Smooth muscle cell (in vitro differentiated cells): ENCODE measurements at regions not wholly inside any gene's neighbourhood (a gene's known extent, or its start where the extent isn't known, plus 50 kb on each side); places are given as distances from the start of the nearest gene placed in this dataset.

Experiments
- DNase-seq: peaks from one replicate; lab custom pipeline; 2025; ENCODE audit not compliant: unreplicated experiment; lab: John Stamatoyannopoulos, UW
- H2AFZ ChIP-seq: fragments of 200-600 bp; sonication (generic); 2 replicates; pipeline ENCODE4 v1.6.0; 2016; ENCODE audit warnings: antibody characterized with exemption, low read depth, mild to moderate bottlenecking
- H3F3A ChIP-seq: fragments of 200-600 bp; sonication (generic); 2 replicates; pipeline ENCODE4 v1.6.0; 2017; ENCODE audit warnings: antibody characterized with exemption, low read depth
- H3K27ac ChIP-seq: fragments of 200-600 bp; sonication (generic); 2 replicates; pipeline ENCODE4 v1.5.1; 2016; ENCODE audit warnings: low read depth, mild to moderate bottlenecking
- H3K27me3 ChIP-seq: fragments of 200-600 bp; sonication (generic); 2 replicates; pipeline ENCODE4 v1.6.1; 2016; ENCODE audit warnings: low read depth, mild to moderate bottlenecking
- H3K36me3 ChIP-seq: fragments of 200-600 bp; sonication (generic); 2 replicates; pipeline ENCODE4 v1.5.1; 2016; ENCODE audit warnings: low read depth
- H3K4me1 ChIP-seq: fragments of 200-600 bp; sonication (generic); 2 replicates; pipeline ENCODE4 v1.5.1; 2016; ENCODE audit warnings: low read depth
- H3K4me2 ChIP-seq: fragments of 200-600 bp; sonication (generic); 2 replicates; pipeline ENCODE4 v1.6.0; 2016; ENCODE audit warnings: mild to moderate bottlenecking
- H3K4me3 ChIP-seq: fragments of 200-600 bp; sonication (generic); 2 replicates; pipeline ENCODE4 v1.5.1; 2016; ENCODE audit warnings: mild to moderate bottlenecking
- H3K79me2 ChIP-seq: fragments of 200-600 bp; sonication (generic); 2 replicates; pipeline ENCODE4 v1.6.0; 2016; ENCODE audit warnings: low read depth, mild to moderate bottlenecking
- H3K9ac ChIP-seq: fragments of 200-600 bp; sonication (generic); 2 replicates; pipeline ENCODE4 v1.6.0; 2016; ENCODE audit warnings: low read depth
- H3K9me3 ChIP-seq: fragments of 200-600 bp; sonication (generic); replicated peaks from 2 replicates; pipeline ENCODE4 v1.5.1; 2016; ENCODE audit warnings: low read depth
- H4K20me1 ChIP-seq: fragments of 200-600 bp; sonication (generic); 2 replicates; pipeline ENCODE4 v1.6.0; 2016; ENCODE audit warnings: low read depth
- CTCF ChIP-seq: fragments of 200-600 bp; sonication (generic); IDR thresholded peaks from 2 replicates; pipeline ENCODE4 v1.5.1; 2017; ENCODE audit warnings: borderline replicate concordance, mild to moderate bottlenecking, antibody characterized with exemption; ENCODE audit not compliant: insufficient read depth, poor library complexity, severe bottlenecking
- WGBS: methylation state at CpG from one replicate; pipeline ENCODE4 v1.1.7; 2016; ENCODE audit warnings: low lambda C conversion rate; 5-methylcytosine and 5-hydroxymethylcytosine counted together

GRCh38 chr11:37948258-37948657, 1350.2 kb upstream of the RAG2 start:
- no peak overlapping the region for H3K27ac ChIP-seq
- no peaks in the 10 kb centered on the region for H3K4me1 ChIP-seq
- no peak overlapping the region for H3K9ac ChIP-seq
- H4K20me1 ChIP-seq, result no peaks in the 10 kb centered on the region
- H3K4me3 ChIP-seq, result no peak overlapping the region
- no peaks in the 10 kb centered on the region for H3K27me3 ChIP-seq
- no peaks in the 10 kb centered on the region for H3K36me3 ChIP-seq
- no peaks in the 10 kb centered on the region for H3K79me2 ChIP-seq
- no peak overlapping the region for H2AFZ ChIP-seq
- H3K4me2 ChIP-seq, result no peak overlapping the region
- H3F3A ChIP-seq, result no peaks in the 10 kb centered on the region
- 88% methylated on average over 3 of the region's 3 CpGs for WGBS
- DNase-seq, result no peak
- peaks cover 19% of the 10 kb centered on the region for H3K9me3 ChIP-seq
- TF ChIP-seq CTCF, result no peak

GRCh38 chr11:37947821-37948220, 1349.8 kb upstream of the RAG2 start:
- TF ChIP-seq CTCF, result no peak

DNA sequence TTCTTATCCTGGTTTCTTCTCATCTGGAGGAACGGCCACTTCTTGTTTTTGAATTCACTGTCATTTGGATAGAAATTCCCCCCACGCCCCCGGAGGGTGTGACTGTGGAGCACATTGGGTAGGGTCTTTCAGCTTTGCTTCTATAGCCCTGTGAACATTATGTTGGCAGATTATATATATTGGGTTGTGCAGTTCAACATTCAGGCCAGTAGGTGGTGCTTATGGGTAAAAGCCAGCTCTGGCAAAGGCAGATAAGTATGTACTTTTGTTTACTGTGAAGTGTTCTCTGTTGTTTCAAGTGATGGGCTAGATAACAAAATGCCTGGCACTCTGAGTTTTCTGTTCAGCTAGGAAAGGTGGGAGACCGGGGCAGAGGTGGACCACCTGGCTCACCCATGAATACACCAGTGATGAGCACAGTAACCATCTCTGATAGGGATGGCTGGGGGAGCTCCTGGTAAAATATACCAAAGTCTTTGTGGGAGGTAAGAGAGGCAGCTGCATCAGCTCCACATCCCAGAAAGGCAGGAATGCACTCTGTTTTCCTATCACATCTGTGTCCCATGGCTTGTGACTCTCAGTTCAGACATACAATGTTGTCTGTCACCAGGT, 1348.2 kb upstream of the RAG2 start:
- H2AFZ ChIP-seq, result no peak overlapping the region
- no peak overlapping the region for H3K27ac ChIP-seq
- H3K36me3 ChIP-seq, result no peaks in the 10 kb centered on the region
- H4K20me1 ChIP-seq, result no peaks in the 10 kb centered on the region
- peaks cover 19% of the 10 kb centered on the region for H3K9me3 ChIP-seq
- TF ChIP-seq CTCF, result peak; percentile 55
- no peak overlapping the region for H3K4me2 ChIP-seq
- no peaks in the 10 kb centered on the region for H3K4me1 ChIP-seq
- no peaks in the 10 kb centered on the region for H3F3A ChIP-seq
- DNase-seq, result no peak
- no peaks in the 10 kb centered on the region for H3K27me3 ChIP-seq
- H3K9ac ChIP-seq, result no peak overlapping the region
- no peaks in the 10 kb centered on the region for H3K79me2 ChIP-seq
- 53% methylated on average over 4 of the region's 4 CpGs for WGBS
- no peak overlapping the region for H3K4me3 ChIP-seq

More at GRCh38 chr11:37947821-37948220, 1349.8 kb upstream of the RAG2 start:
- Histone ChIP-seq H3K27me3 (no peaks in the 10 kb centered on the region), H3K9me3 (peaks cover 19% of the 10 kb centered on the region), H3K27ac (no peak overlapping the region), H3K9ac (no peak overlapping the region), H3K4me1 (no peaks in the 10 kb centered on the region), H2AFZ (no peak overlapping the region), H3K4me2 (no peak overlapping the region), H3K79me2 (no peaks in the 10 kb centered on the region), H3K4me3 (no peak overlapping the region), H3F3A (no peaks in the 10 kb centered on the region), H4K20me1 (no peaks in the 10 kb centered on the region), H3K36me3 (no peaks in the 10 kb centered on the region)
- DNase-seq, result no peak
- 92% methylated on average over 3 of the region's 3 CpGs for WGBS

DNA sequence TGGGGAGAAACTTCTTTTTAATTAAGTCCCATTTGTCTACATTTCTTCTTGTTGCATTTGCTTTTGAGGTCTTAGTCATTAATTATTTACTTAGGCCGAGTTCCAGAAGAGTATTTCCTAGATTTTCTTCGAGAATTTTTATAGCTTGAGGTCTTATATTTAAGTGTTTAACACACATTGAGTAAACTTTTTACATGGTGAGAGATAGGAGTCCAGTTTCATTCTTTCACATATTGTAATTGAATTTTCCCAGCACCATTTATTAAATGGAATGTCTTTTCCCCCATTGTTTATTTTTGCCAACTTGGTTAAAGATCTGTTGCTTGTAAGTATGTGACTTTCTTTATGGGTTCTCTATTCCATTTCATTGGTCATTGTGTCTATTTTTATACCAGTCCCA, 1344.0 kb upstream of the RAG2 start:
- Histone ChIP-seq H2AFZ (no peak overlapping the region), H3K9me3 (peaks cover 19% of the 10 kb centered on the region), H4K20me1 (no peaks in the 10 kb centered on the region), H3K4me2 (no peak overlapping the region), H3F3A (no peaks in the 10 kb centered on the region), H3K36me3 (no peaks in the 10 kb centered on the region), H3K27ac (no peak overlapping the region), H3K4me1 (no peaks in the 10 kb centered on the region), H3K9ac (no peak overlapping the region), H3K4me3 (no peak overlapping the region), H3K27me3 (no peaks in the 10 kb centered on the region), H3K79me2 (no peaks in the 10 kb centered on the region)
- no peak for DNase-seq
- no peak for TF ChIP-seq CTCF
- WGBS, result 73% methylated on average over 2 of the region's 2 CpGs
